MM.1S (cell line): ENCODE measurements at regions not wholly inside any gene's neighbourhood (a gene's known extent, or its start where the extent isn't known, plus 50 kb on each side); places are given as distances from the start of the nearest gene placed in this dataset.

Source experiments
- EZH2 ChIP-seq: fragments of 300-600 bp; sonication (generic); optimal IDR thresholded peaks from 2 replicates; pipeline ENCODE3; 2017; ENCODE audit warnings: low read depth, mild to moderate bottlenecking, antibody characterized with exemption, low read length, mixed read lengths
- EZH2phosphoT487 ChIP-seq: fragments of 300-600 bp; sonication (generic); IDR thresholded peaks from 2 replicates; pipeline ENCODE4 v1.6.1; 2018; ENCODE audit warnings: antibody characterized with exemption, low read length
- TF ChIP-seq, protein P1 (sequence below): fragments of 300-600 bp; sonication (generic); IDR thresholded peaks from 2 replicates; pipeline ENCODE4 v1.5.1; 2016; ENCODE audit warnings: antibody characterized with exemption, low read length, mixed read lengths

DNA sequence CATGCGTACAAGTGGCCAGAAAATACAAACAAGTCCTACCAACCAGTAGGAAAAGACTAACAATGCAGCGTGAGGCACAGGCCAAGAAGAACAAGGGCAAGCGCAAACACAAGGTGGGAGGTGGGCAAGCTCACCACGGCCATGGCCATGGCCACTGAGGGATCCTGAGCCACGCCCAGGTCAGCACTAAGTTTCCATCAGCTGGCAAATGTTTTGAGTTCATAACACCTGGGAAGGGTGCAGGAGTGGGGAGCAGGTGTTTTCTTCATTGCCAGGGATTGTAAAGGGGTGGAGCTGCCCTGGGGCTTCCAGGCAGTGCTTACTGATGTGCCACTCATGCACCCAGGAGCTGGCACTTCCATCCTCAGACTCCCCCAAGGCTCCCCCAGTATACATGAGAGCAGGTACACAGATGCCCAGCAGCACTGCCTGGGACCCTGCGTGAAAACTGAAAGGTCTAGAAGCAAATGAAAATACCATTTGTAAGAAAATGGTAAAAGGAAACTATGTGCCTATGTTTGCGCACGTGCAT lies 139.2 kb upstream of the RET start:
- TF ChIP-seq, protein P1, sequence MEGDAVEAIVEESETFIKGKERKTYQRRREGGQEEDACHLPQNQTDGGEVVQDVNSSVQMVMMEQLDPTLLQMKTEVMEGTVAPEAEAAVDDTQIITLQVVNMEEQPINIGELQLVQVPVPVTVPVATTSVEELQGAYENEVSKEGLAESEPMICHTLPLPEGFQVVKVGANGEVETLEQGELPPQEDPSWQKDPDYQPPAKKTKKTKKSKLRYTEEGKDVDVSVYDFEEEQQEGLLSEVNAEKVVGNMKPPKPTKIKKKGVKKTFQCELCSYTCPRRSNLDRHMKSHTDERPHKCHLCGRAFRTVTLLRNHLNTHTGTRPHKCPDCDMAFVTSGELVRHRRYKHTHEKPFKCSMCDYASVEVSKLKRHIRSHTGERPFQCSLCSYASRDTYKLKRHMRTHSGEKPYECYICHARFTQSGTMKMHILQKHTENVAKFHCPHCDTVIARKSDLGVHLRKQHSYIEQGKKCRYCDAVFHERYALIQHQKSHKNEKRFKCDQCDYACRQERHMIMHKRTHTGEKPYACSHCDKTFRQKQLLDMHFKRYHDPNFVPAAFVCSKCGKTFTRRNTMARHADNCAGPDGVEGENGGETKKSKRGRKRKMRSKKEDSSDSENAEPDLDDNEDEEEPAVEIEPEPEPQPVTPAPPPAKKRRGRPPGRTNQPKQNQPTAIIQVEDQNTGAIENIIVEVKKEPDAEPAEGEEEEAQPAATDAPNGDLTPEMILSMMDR: no peak
- TF ChIP-seq EZH2 (no peak), EZH2phosphoT487 (no peak)
